ENCODE measurements at regions not wholly inside any gene's neighbourhood (a gene's known extent, or its start where the extent isn't known, plus 50 kb on each side); places are given as distances from the start of the nearest gene placed in this dataset.
A peak's percentile ranks its signal among the peaks of the same experiment; 100 is the strongest.

- H3K79me1 ChIP-seq (replicated peaks; ENCODE audit: low read length, poor library complexity, severe bottlenecking) = no peaks in the 10 kb centered on the region
- H3K27me3 ChIP-seq (ENCODE audit: control insufficient read depth in 1 of 2, insufficient read depth in 1 of 2, low read length in 2 of 2) = no peaks in the 10 kb centered on the region
- no peak overlapping the region for H3K23ac ChIP-seq (ENCODE audit: low read length in 2 of 2)
- no peak for DNase-seq
- H3K36me3 ChIP-seq (ENCODE audit: control insufficient read depth in 1 of 2, insufficient read depth in 2 of 2, low read depth in 1 of 2, low read length in 2 of 2) = no peaks in the 10 kb centered on the region
- no peak overlapping the region for H2AK5ac ChIP-seq (ENCODE audit: low read length, severe bottlenecking)
- no peak overlapping the region for H3K4me3 ChIP-seq (ENCODE audit: insufficient read depth in 1 of 2, low read depth in 1 of 2, low read length in 2 of 2)
- no peak overlapping the region for H3K4ac ChIP-seq (ENCODE audit: low read depth in 1 of 2, low read length in 2 of 2)
- H3K18ac ChIP-seq (ENCODE audit: low read depth in 1 of 2, low read length in 2 of 2) = no peak overlapping the region
- no peak overlapping the region for H3K14ac ChIP-seq (ENCODE audit: low read length in 2 of 2)
- no peak overlapping the region for H2BK15ac ChIP-seq (ENCODE audit: low read depth, poor library complexity, severe bottlenecking)
- H3K9me3 ChIP-seq (ENCODE audit: control insufficient read depth, low read length) = no peaks in the 10 kb centered on the region
- no peak overlapping the region for H4K91ac ChIP-seq (ENCODE audit: low read length)
- WGBS = 71% methylated on average over 3 of the region's 3 CpGs
- no peak overlapping the region for H3K9ac ChIP-seq (ENCODE audit: low read length)
- H3K27ac ChIP-seq (ENCODE audit: low read length, poor library complexity, severe bottlenecking) = no peak overlapping the region
- H2BK5ac ChIP-seq (ENCODE audit: low read depth, low read length, poor library complexity, severe bottlenecking) = no peak overlapping the region
- H4K8ac ChIP-seq (ENCODE audit: low read length) = no peak overlapping the region
- no peaks in the 10 kb centered on the region for H3K4me1 ChIP-seq (ENCODE audit: control insufficient read depth, insufficient read depth, low read depth, low read length)
- H2AFZ ChIP-seq (ENCODE audit: low read depth, low read length) = no peak overlapping the region
- H2BK120ac ChIP-seq (ENCODE audit: low read depth, low read length) = no peak overlapping the region
- H3K4me2 ChIP-seq (ENCODE audit: low read length, poor library complexity, severe bottlenecking) = no peak overlapping the region
- H2BK12ac ChIP-seq (ENCODE audit: low read length in 2 of 2) = peak overlapping the region in 1 of 2 experiments; percentile 91
Observed at GRCh38 chr3:152959307-152959706, 124.4 kb downstream of the P2RY1 start.

- Histone ChIP-seq H3K9me3 (ENCODE audit: control insufficient read depth, low read length) (no peaks in the 10 kb centered on the region), H3K14ac (ENCODE audit: low read length in 2 of 2) (no peak overlapping the region), H2AFZ (ENCODE audit: low read depth, low read length) (no peak overlapping the region), H2AK5ac (ENCODE audit: low read length, severe bottlenecking) (no peak overlapping the region), H3K4me1 (ENCODE audit: control insufficient read depth, insufficient read depth, low read depth, low read length) (no peaks in the 10 kb centered on the region), H2BK12ac (ENCODE audit: low read length in 2 of 2) (no peak overlapping the region), H3K23ac (ENCODE audit: low read length in 2 of 2) (no peak overlapping the region), H2BK5ac (ENCODE audit: low read depth, low read length, poor library complexity, severe bottlenecking) (no peak overlapping the region), H4K91ac (ENCODE audit: low read length) (no peak overlapping the region), H3K4ac (ENCODE audit: low read depth in 1 of 2, low read length in 2 of 2) (no peak overlapping the region), H3K9ac (ENCODE audit: low read length) (no peak overlapping the region), H3K36me3 (ENCODE audit: control insufficient read depth in 1 of 2, insufficient read depth in 2 of 2, low read depth in 1 of 2, low read length in 2 of 2) (no peaks in the 10 kb centered on the region), H4K8ac (ENCODE audit: low read length) (no peak overlapping the region), H3K27ac (ENCODE audit: low read length, poor library complexity, severe bottlenecking) (no peak overlapping the region), H3K18ac (ENCODE audit: low read depth in 1 of 2, low read length in 2 of 2) (no peak overlapping the region), H3K27me3 (ENCODE audit: control insufficient read depth in 1 of 2, insufficient read depth in 1 of 2, low read length in 2 of 2) (no peaks in the 10 kb centered on the region), H3K4me2 (ENCODE audit: low read length, poor library complexity, severe bottlenecking) (no peak overlapping the region), H2BK120ac (ENCODE audit: low read depth, low read length) (no peak overlapping the region), H3K4me3 (ENCODE audit: insufficient read depth in 1 of 2, low read depth in 1 of 2, low read length in 2 of 2) (no peak overlapping the region), H3K79me1 (replicated peaks; ENCODE audit: low read length, poor library complexity, severe bottlenecking) (no peaks in the 10 kb centered on the region), H2BK15ac (ENCODE audit: low read depth, poor library complexity, severe bottlenecking) (no peak overlapping the region)
- no CpG with 5 or more reads among the region's 3 CpGs for WGBS
- DNase-seq = no peak
Observed at GRCh38 chr3:152960684-152961083, 125.8 kb downstream of the P2RY1 start.

- Histone ChIP-seq H2AK5ac (ENCODE audit: low read length, severe bottlenecking) (no peak overlapping the region), H2BK15ac (ENCODE audit: low read depth, poor library complexity, severe bottlenecking) (no peak overlapping the region), H3K27ac (ENCODE audit: low read length, poor library complexity, severe bottlenecking) (no peak overlapping the region), H3K4me3 (ENCODE audit: insufficient read depth in 1 of 2, low read depth in 1 of 2, low read length in 2 of 2) (no peak overlapping the region), H3K4me1 (ENCODE audit: control insufficient read depth, insufficient read depth, low read depth, low read length) (no peaks in the 10 kb centered on the region), H3K4ac (ENCODE audit: low read depth in 1 of 2, low read length in 2 of 2) (no peak overlapping the region), H3K27me3 (ENCODE audit: control insufficient read depth in 1 of 2, insufficient read depth in 1 of 2, low read length in 2 of 2) (no peaks in the 10 kb centered on the region), H2BK120ac (ENCODE audit: low read depth, low read length) (no peak overlapping the region), H2BK12ac (ENCODE audit: low read length in 2 of 2) (no peak overlapping the region), H3K79me1 (replicated peaks; ENCODE audit: low read length, poor library complexity, severe bottlenecking) (no peaks in the 10 kb centered on the region), H4K91ac (ENCODE audit: low read length) (no peak overlapping the region), H3K36me3 (ENCODE audit: control insufficient read depth in 1 of 2, insufficient read depth in 2 of 2, low read depth in 1 of 2, low read length in 2 of 2) (no peaks in the 10 kb centered on the region), H3K23ac (ENCODE audit: low read length in 2 of 2) (no peak overlapping the region), H2AFZ (ENCODE audit: low read depth, low read length) (no peak overlapping the region), H3K18ac (ENCODE audit: low read depth in 1 of 2, low read length in 2 of 2) (no peak overlapping the region), H2BK5ac (ENCODE audit: low read depth, low read length, poor library complexity, severe bottlenecking) (no peak overlapping the region), H3K14ac (ENCODE audit: low read length in 2 of 2) (no peak overlapping the region), H3K9me3 (ENCODE audit: control insufficient read depth, low read length) (no peaks in the 10 kb centered on the region), H3K9ac (ENCODE audit: low read length) (no peak overlapping the region), H3K4me2 (ENCODE audit: low read length, poor library complexity, severe bottlenecking) (no peak overlapping the region), H4K8ac (ENCODE audit: low read length) (no peak overlapping the region)
- 42% methylated on average over 2 of the region's 2 CpGs for WGBS
- peak; percentile 39 for DNase-seq
Observed at GRCh38 chr3:152961323-152961722, 126.4 kb downstream of the P2RY1 start.

GRCh38 chr3:152964911-152965609, 130.1 kb downstream of the P2RY1 start:
- no peaks in the 10 kb centered on the region for H3K79me1 ChIP-seq (replicated peaks; ENCODE audit: low read length, poor library complexity, severe bottlenecking)
- H3K9me3 ChIP-seq (ENCODE audit: control insufficient read depth, low read length) = peaks cover 3% of the 10 kb centered on the region
- no peak overlapping the region for H4K8ac ChIP-seq (ENCODE audit: low read length)
- no peak overlapping the region for H2BK12ac ChIP-seq (ENCODE audit: low read length in 2 of 2)
- H3K4me2 ChIP-seq (ENCODE audit: low read length, poor library complexity, severe bottlenecking) = no peak overlapping the region
- H3K4me1 ChIP-seq (ENCODE audit: control insufficient read depth, insufficient read depth, low read depth, low read length) = no peaks in the 10 kb centered on the region
- no peak overlapping the region for H3K4me3 ChIP-seq (ENCODE audit: insufficient read depth in 1 of 2, low read depth in 1 of 2, low read length in 2 of 2)
- no peak overlapping the region for H3K14ac ChIP-seq (ENCODE audit: low read length in 2 of 2)
- no peak overlapping the region for H2BK15ac ChIP-seq (ENCODE audit: low read depth, poor library complexity, severe bottlenecking)
- DNase-seq = no peak
- no peak overlapping the region for H3K9ac ChIP-seq (ENCODE audit: low read length)
- no peak overlapping the region for H3K27ac ChIP-seq (ENCODE audit: low read length, poor library complexity, severe bottlenecking)
- no peak overlapping the region for H3K4ac ChIP-seq (ENCODE audit: low read depth in 1 of 2, low read length in 2 of 2)
- H4K91ac ChIP-seq (ENCODE audit: low read length) = no peak overlapping the region
- H2AK5ac ChIP-seq (ENCODE audit: low read length, severe bottlenecking) = no peak overlapping the region
- peak overlapping the region in 1 of 2 experiments; percentile 54 for H3K18ac ChIP-seq (ENCODE audit: low read depth in 1 of 2, low read length in 2 of 2)
- H3K27me3 ChIP-seq (ENCODE audit: control insufficient read depth in 1 of 2, insufficient read depth in 1 of 2, low read length in 2 of 2) = no peaks in the 10 kb centered on the region
- H2BK120ac ChIP-seq (ENCODE audit: low read depth, low read length) = no peak overlapping the region
- H3K36me3 ChIP-seq (ENCODE audit: control insufficient read depth in 1 of 2, insufficient read depth in 2 of 2, low read depth in 1 of 2, low read length in 2 of 2) = no peaks in the 10 kb centered on the region
- no peak overlapping the region for H2AFZ ChIP-seq (ENCODE audit: low read depth, low read length)
- no peak overlapping the region for H3K23ac ChIP-seq (ENCODE audit: low read length in 2 of 2)
- H2BK5ac ChIP-seq (ENCODE audit: low read depth, low read length, poor library complexity, severe bottlenecking) = no peak overlapping the region
- WGBS = no CpG with 5 or more reads among the region's 1 CpG
